Non-pigmented ciliary epithelial cell (primary cell): ENCODE measurements at regions not wholly inside any gene's neighbourhood (a gene's known extent, or its start where the extent isn't known, plus 50 kb on each side); places are given as distances from the start of the nearest gene placed in this dataset.

Experiments used
- DNase-seq: peaks from one replicate; pipeline ENCODE4 v3.0.0-alpha.2; 2010; ENCODE audit warnings: low read depth

GRCh38 chr18:48488388-48488850, 50.4 kb upstream of the CTIF start:
- DNase-seq = peak; percentile 93

GRCh38 chr18:48486754-48487153, 52.1 kb upstream of the CTIF start:
- no peak for DNase-seq

GRCh38 chr18:48485828-48486405, 52.9 kb upstream of the CTIF start:
- DNase-seq = no peak

- no peak for DNase-seq
These were observed 57.7 kb upstream of the CTIF start for GRCh38 chr18:48481092-48481491.

GRCh38 chr18:48479531-48479930, 59.3 kb upstream of the CTIF start:
- no peak for DNase-seq

GRCh38 chr18:48477348-48477747, 61.5 kb upstream of the CTIF start:
- no peak for DNase-seq

- no peak for DNase-seq
These were observed 62.3 kb upstream of the CTIF start for GRCh38 chr18:48476550-48476917.

- DNase-seq = peak; percentile 55
These were observed 62.9 kb upstream of the CTIF start for GRCh38 chr18:48475635-48476549.

- no peak for DNase-seq
These were observed 64.6 kb upstream of the ZBTB7C start for GRCh38 chr18:48473816-48474215.

- no peak for DNase-seq
These were observed 63.4 kb upstream of the ZBTB7C start for GRCh38 chr18:48472610-48473009.

GRCh38 chr18:48470484-48471180, 61.4 kb upstream of the ZBTB7C start:
- DNase-seq = no peak

GRCh38 chr18:48468151-48468550, 59.0 kb upstream of the ZBTB7C start:
- no peak for DNase-seq

- DNase-seq = no peak
These were observed 58.0 kb upstream of the ZBTB7C start for GRCh38 chr18:48467231-48467630.

- DNase-seq = no peak
These were observed 53.3 kb upstream of the ZBTB7C start for GRCh38 chr18:48462510-48462909.

- DNase-seq = no peak
These were observed 51.9 kb upstream of the ZBTB7C start for GRCh38 chr18:48460929-48461583.

GRCh38 chr18:48459465-48459864, 50.3 kb upstream of the ZBTB7C start:
- DNase-seq = no peak

- no peak for DNase-seq
These were observed 49.8 kb upstream of the ZBTB7C start for GRCh38 chr18:48459016-48459415.
